Upper lobe of left lung (tissue), 6 donors: ENCODE measurements at regions not wholly inside any gene's neighbourhood (a gene's known extent, or its start where the extent isn't known, plus 50 kb on each side); places are given as distances from the start of the nearest gene placed in this dataset.

Source experiments
- ATAC-seq, 2 donors: fragments of 200-7000 bp; cut with Tn5 transposase; one replicate each; pipeline ENCODE4 v1.9.1; 2022; ENCODE audit warnings: mild to moderate bottlenecking in 2 of 2, moderate library complexity in 2 of 2; ENCODE audit not compliant: low FRiP score in 2 of 2
- DNase-seq, 2 donors: peaks; one replicate each; pipeline ENCODE4 v3.0.0-alpha.2; 2019 to 2020
- H3K27ac ChIP-seq, 4 donors: fragments of 200-600 bp; sonication (generic); one replicate each; pipeline ENCODE4 v1.5.1; 2016 to 2019
- H3K27me3 ChIP-seq, 4 donors: fragments of 200-600 bp; sonication (generic); one replicate each; pipeline ENCODE4 v1.5.1; 2017 to 2019
- H3K36me3 ChIP-seq, 4 donors: fragments of 200-600 bp; sonication (generic); one replicate each; pipeline ENCODE4 v1.5.1; 2016 to 2019
- H3K4me1 ChIP-seq, 4 donors: fragments of 200-600 bp; sonication (generic); one replicate each; pipeline ENCODE4 v1.5.1; 2018 to 2019
- H3K4me3 ChIP-seq, 4 donors: fragments of 200-600 bp; sonication (generic); one replicate each; pipeline ENCODE4 v1.5.1; 2017 to 2019; ENCODE audit warnings: mild to moderate bottlenecking in 2 of 4, moderate library complexity in 1 of 4
- H3K9me3 ChIP-seq, 4 donors: fragments of 200-600 bp; sonication (generic); one replicate each; pipeline ENCODE4 v1.5.1; 2018 to 2019
- EP300 ChIP-seq, 4 donors: sonication (generic); formaldehyde crosslinking; IDR thresholded peaks; one replicate each; pipeline ENCODE4 v1.5.1; 2017; ENCODE audit warnings: antibody characterized with exemption in 4 of 4, control low read depth in 2 of 4
- POLR2A ChIP-seq, 4 donors: fragments of 450-650 bp; IDR thresholded peaks; one replicate each; pipeline ENCODE4 v1.5.1; 2016 to 2017; ENCODE audit warnings: antibody characterized with exemption in 4 of 4, mild to moderate bottlenecking in 2 of 4
- POLR2AphosphoS5 ChIP-seq, 2 donors: sonication (generic); formaldehyde crosslinking; IDR thresholded peaks; one replicate each; pipeline ENCODE4 v1.5.1; 2017; ENCODE audit warnings: antibody characterized with exemption in 2 of 2
- WGBS, 2 donors: methylation state at CpG; one replicate each; pipeline ENCODE4 v1.1.5; 2017 to 2018; 5-methylcytosine and 5-hydroxymethylcytosine counted together
- small RNA-seq, 4 donors: library from RNA; depleted of rRNA; stranded (forward); fragments of <200 nt; gene quantifications; one replicate each; pipeline ENCODE3, GENCODE V24; 2016
- TF ChIP-seq, protein P1 (sequence below), 6 experiments: fragments of 450-650 bp in 4 of 6; fragments of 200-600 bp in 2 of 6; sonication (generic) in 2 of 6; IDR thresholded peaks; one replicate each; pipeline ENCODE4 v1.5.1; 2016 to 2019; ENCODE audit warnings: antibody characterized with exemption in 6 of 6
- donor health status: DM: no; HTN: no; CAD: no; lungs with moderate emphysema.
- donor health status: DM: no; HTN: yes; CAD: no; lungs with severe emphysema.

DNA sequence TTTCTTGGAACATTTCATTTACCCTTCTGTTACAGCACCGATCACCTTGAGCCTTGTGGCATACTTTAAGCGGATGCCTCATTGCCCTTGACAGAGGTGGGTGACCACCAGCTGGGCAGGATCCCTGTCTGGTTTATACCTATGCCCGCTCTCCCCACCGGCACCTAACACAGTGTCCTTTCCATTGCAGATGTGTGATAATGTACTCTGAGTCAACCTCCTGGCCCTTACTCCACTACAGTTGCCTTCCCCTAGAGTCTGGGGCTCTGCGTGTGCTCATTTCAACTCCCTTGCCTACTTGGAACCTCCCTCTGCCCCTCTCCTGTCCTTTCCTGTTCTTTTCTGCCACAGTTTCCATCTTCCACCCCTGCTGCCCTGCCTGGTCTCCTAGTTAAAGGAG, 60.2 kb upstream of the MED13 start:
- no peak for DNase-seq
- no peak for ATAC-seq
- no peaks in the 10 kb centered on the region for H3K36me3 ChIP-seq
- 88 to 93% methylated on average over 5 of the region's 5 CpGs for WGBS, 2 donors
- H3K4me1 ChIP-seq: no peaks in the 10 kb centered on the region
- TF ChIP-seq POLR2A (IDR thresholded peaks at IDR 0.05) (no peak), POLR2AphosphoS5 (IDR thresholded peaks at IDR 0.05) (no peak), EP300 (IDR thresholded peaks at IDR 0.05) (no peak)
- TF ChIP-seq, protein P1, sequence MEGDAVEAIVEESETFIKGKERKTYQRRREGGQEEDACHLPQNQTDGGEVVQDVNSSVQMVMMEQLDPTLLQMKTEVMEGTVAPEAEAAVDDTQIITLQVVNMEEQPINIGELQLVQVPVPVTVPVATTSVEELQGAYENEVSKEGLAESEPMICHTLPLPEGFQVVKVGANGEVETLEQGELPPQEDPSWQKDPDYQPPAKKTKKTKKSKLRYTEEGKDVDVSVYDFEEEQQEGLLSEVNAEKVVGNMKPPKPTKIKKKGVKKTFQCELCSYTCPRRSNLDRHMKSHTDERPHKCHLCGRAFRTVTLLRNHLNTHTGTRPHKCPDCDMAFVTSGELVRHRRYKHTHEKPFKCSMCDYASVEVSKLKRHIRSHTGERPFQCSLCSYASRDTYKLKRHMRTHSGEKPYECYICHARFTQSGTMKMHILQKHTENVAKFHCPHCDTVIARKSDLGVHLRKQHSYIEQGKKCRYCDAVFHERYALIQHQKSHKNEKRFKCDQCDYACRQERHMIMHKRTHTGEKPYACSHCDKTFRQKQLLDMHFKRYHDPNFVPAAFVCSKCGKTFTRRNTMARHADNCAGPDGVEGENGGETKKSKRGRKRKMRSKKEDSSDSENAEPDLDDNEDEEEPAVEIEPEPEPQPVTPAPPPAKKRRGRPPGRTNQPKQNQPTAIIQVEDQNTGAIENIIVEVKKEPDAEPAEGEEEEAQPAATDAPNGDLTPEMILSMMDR (IDR thresholded peaks at IDR 0.05): no peak
- H3K9me3 ChIP-seq: no peaks in the 10 kb centered on the region
- no peak overlapping the region for H3K4me3 ChIP-seq
- no peak overlapping the region for H3K27ac ChIP-seq
- H3K27me3 ChIP-seq: no peaks in the 10 kb centered on the region

DNA sequence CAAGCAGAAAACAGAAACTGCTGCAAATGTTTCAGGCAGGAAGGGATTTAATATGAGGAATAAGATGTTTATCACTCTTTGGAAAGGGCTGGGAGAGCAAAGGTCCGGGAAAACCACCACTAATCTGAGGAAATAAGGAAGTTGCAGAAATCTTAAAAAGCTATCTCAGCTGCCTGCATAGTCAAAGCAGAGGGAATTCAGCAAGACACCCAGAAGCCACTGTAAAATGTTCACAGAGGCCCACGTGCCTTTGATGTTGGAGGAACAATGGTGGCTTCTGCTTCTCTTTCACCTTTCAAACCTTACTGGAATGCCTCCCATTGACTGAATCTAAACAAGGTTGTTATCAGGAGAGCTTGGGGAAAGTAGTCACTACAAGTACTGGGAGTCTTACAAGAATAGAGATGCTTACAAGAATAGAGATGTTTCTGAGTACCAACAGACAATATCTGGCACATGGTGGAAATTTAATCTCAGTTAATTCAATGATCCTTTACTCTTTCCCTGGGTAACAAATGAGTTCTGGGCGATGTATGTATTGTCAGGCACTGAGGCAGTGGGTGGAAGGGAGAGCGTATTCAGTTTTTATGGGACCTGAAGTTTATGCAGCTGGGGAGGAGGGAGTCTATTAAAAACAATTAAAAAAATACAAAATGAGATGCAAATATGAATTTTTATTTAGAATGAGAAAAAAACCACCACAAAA, 56.1 kb upstream of the MED13 start:
- Histone ChIP-seq H3K4me1 (no peaks in the 10 kb centered on the region), H3K27ac (no peak overlapping the region), H3K27me3 (no peaks in the 10 kb centered on the region), H3K9me3 (no peaks in the 10 kb centered on the region), H3K4me3 (no peak overlapping the region), H3K36me3 (no peaks in the 10 kb centered on the region)
- TF ChIP-seq EP300 (IDR thresholded peaks at IDR 0.05) (no peak), POLR2A (IDR thresholded peaks at IDR 0.05) (no peak), POLR2AphosphoS5 (IDR thresholded peaks at IDR 0.05) (no peak)
- TF ChIP-seq, protein P1 (IDR thresholded peaks at IDR 0.05): no peak
- WGBS, 2 donors: 63 to 68% methylated on average over 4 of the region's 4 CpGs
- DNase-seq (no peak), ATAC-seq (no peak)

DNA sequence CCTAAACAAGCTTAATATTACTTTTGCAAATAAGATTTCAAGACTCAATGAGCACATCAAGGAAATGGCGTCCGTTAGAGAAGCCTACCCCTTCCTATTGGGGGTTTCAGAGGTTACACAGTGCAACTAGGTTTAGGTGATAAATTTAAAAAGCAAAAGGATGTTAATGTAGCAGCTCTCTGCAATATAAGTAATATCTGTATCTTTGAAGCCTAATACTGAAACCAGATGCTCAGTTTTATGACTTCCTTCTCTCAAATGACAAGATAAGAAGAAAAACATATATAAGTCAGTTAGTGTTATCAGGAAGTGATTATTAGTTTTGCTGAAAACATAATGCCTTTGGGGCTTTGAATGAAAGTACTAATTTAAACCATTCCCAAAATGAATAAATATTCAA, 54.3 kb upstream of the MED13 start:
- Histone ChIP-seq H3K27me3 (no peaks in the 10 kb centered on the region), H3K9me3 (no peaks in the 10 kb centered on the region), H3K4me1 (no peaks in the 10 kb centered on the region), H3K4me3 (no peak overlapping the region), H3K36me3 (no peaks in the 10 kb centered on the region), H3K27ac (no peak overlapping the region)
- TF ChIP-seq POLR2A (IDR thresholded peaks at IDR 0.05): no peak
- TF ChIP-seq POLR2AphosphoS5 (IDR thresholded peaks at IDR 0.05): no peak
- 64 to 80% methylated on average over 2 of the region's 2 CpGs for WGBS, 2 donors
- ATAC-seq: no peak
- no peak for DNase-seq

Small RNAs in the stretch of these regions (small RNA-seq; reads per million reads assigned to genes)
- gene RF00019: 0 reads per million in 4 donors
